IPS DF 4.7 (cell line): ENCODE measurements at regions not wholly inside any gene's neighbourhood (a gene's known extent, or its start where the extent isn't known, plus 50 kb on each side); places are given as distances from the start of the nearest gene placed in this dataset.
"Not testable (repeated sequence)": the region's sequence is repeated elsewhere in the genome, so short reads cannot be mapped to it uniquely, and the experiment has no call there.

Experiments used
- DNase-seq: peaks from one replicate; pipeline ENCODE4 v3.0.0-alpha.2; 2013; ENCODE audit warnings: low spot score; ENCODE audit errors: extremely low read depth

- DNase-seq = no peak
These were observed 228.5 kb upstream of the COBL start for GRCh38 chr7:51545131-51545530.

GRCh38 chr7:51543801-51544553 lies 227.4 kb upstream of the COBL start:
- DNase-seq = no peak

- not testable (repeated sequence) for DNase-seq
These were observed 224.3 kb upstream of the COBL start for GRCh38 chr7:51540906-51541305.

- DNase-seq = no peak
These were observed 223.2 kb upstream of the COBL start for GRCh38 chr7:51539840-51540239.

GRCh38 chr7:51528172-51528571 lies 211.6 kb upstream of the COBL start:
- no peak for DNase-seq

- no peak for DNase-seq
These were observed 205.2 kb upstream of the COBL start for GRCh38 chr7:51521694-51522312.

GRCh38 chr7:51521054-51521453 lies 204.4 kb upstream of the COBL start:
- DNase-seq = no peak

- no peak for DNase-seq
These were observed 202.0 kb upstream of the COBL start for GRCh38 chr7:51518646-51519045.

- DNase-seq = no peak
These were observed 200.6 kb upstream of the COBL start for GRCh38 chr7:51517187-51517586.

- DNase-seq = no peak
These were observed 185.0 kb upstream of the COBL start for GRCh38 chr7:51501620-51502019.

- no peak for DNase-seq
These were observed 166.4 kb upstream of the COBL start for GRCh38 chr7:51482976-51483375.

GRCh38 chr7:51481421-51481820 lies 164.8 kb upstream of the COBL start:
- no peak for DNase-seq

GRCh38 chr7:51477819-51478218 lies 161.2 kb upstream of the COBL start:
- no peak for DNase-seq

- DNase-seq = no peak
These were observed 160.7 kb upstream of the COBL start for GRCh38 chr7:51477323-51477722.

- DNase-seq = no peak
These were observed 159.4 kb upstream of the COBL start for GRCh38 chr7:51476026-51476425.

GRCh38 chr7:51472873-51473272 lies 156.3 kb upstream of the COBL start:
- no peak for DNase-seq

- DNase-seq = no peak
These were observed 155.3 kb upstream of the COBL start for GRCh38 chr7:51471981-51472296.

GRCh38 chr7:51471210-51471980 lies 154.8 kb upstream of the COBL start:
- no peak for DNase-seq

GRCh38 chr7:51467384-51468017 lies 150.9 kb upstream of the COBL start:
- no peak for DNase-seq

- no peak for DNase-seq
These were observed 143.2 kb upstream of the COBL start for GRCh38 chr7:51459809-51460208.

GRCh38 chr7:51458693-51459092 lies 142.1 kb upstream of the COBL start:
- no peak for DNase-seq

- no peak for DNase-seq
These were observed 140.5 kb upstream of the COBL start for GRCh38 chr7:51457079-51457478.
